ENCODE measurements at regions not wholly inside any gene's neighbourhood (a gene's known extent, or its start where the extent isn't known, plus 50 kb on each side); places are given as distances from the start of the nearest gene placed in this dataset.
"Not testable (repeated sequence)": the region's sequence is repeated elsewhere in the genome, so short reads cannot be mapped to it uniquely, and the experiment has no call there.

DNA sequence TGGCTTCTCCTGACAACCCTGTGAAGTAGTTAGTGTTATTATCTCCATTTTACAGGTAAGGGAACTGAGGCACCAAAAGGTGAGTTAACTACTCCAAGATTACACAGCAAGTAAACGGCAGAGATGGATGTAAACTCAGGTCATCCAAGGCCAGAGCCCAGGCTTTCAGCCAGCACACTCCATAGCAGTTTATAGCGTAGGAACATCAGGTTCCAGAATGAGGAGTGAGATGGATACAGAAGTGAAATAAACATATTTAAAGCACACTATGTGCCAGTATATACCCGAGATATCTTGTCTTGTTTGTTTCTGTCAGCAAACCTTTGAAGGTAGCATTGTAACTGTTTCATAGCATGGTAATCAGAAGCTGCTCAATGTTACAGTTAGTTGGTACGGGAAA is 279.0 kb downstream of the OXSM start:
- DNase-seq: no peak

DNA sequence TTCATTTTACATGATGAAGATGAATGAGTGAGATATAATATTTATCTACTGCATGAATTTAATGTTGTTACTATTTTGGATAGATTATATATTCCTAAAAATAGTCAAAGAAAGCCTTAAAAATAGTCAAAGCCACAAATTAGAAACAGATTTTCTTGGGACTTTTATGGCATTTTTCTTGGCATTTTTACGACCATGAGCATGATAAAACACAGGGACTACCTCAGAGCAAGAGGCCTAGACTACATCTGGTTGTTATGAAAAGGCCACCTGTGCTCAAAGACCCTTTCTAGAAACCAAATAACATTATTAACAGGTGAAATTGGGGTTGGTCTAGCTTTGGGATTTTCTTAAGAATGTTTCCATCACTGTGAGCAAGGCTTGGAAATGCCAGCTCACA is 281.0 kb downstream of the OXSM start:
- no peak for DNase-seq

DNA sequence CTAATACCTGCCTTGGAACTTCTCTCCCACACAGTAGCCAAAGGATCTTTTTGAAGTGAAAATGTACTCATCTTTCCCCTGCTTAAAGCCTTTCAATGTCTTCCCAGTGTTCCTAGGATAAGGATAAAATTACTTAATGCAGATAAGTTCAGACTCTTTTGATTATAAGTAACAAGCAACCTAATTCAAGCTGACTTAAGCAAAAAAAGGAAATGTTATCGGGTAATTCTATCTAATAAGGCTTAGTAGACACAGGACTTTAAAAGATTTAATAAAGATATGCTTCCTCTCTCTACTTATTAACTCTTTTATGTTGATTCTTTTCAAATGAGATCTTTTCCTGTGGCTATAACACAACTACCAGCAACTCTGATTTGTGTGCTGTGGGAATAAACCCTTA is 284.2 kb downstream of the OXSM start:
- no peak for DNase-seq

DNA sequence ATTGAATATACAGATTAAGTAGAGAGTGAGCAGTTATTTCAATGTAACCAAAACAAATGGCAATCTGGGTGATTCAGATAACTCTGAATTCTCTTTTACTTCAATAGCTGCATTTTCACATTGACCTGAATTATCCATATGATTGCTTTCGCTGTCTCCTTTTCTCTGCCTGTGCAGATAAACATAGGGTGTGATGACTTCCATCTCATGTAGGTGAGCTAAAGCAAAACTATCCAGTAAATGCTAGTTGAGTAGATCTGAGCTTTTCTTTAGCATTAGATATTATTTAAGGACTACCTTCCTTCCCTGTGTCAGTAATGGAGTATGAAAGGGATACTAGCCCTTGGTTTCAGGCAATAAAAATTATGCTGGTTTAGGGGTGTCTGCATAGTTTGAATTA is 288.6 kb downstream of the OXSM start:
- DNase-seq: no peak

DNA sequence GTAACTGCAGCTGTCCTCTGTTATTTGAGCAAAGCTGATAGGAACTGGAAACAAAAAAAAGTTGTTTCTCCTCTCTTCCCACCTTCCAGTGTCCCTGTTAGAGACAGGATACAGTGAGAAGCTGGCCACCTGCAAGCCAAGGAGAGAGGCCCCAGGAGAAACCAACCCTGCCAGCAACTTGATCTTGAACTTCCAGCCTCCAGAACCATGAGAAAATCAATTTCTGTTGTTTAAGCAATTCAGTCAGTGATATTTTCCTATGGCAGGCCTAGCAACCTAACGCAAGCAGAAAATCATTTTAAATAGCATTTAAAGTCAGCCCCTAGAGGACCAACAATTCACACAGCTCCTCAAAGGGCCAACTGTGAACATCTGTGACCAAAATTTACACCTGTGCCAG is 291.3 kb downstream of the OXSM start:
- peak in 2 of 3 donors; percentile 70 to 84 for DNase-seq

DNA sequence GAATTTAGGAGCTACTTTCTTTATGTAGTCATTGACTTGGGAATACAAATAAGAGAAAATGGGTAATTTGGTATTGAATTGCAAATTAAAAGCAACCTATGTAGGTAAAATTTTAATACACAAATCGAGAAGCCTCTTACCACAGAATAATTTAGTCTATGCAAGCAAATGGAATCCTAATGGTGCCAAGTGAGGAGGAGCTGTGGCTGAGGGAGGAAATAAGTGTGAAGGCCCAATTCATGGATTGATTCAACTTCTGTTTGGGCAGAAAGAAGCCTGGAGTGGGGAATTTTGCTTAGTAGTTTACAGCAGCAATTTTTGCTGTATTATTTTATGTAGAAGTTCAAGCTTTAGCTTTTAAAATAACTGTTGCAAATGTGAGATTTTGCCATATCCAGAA is 291.9 kb downstream of the OXSM start:
- peak in 1 of 3 donors; percentile 48 for DNase-seq

DNA sequence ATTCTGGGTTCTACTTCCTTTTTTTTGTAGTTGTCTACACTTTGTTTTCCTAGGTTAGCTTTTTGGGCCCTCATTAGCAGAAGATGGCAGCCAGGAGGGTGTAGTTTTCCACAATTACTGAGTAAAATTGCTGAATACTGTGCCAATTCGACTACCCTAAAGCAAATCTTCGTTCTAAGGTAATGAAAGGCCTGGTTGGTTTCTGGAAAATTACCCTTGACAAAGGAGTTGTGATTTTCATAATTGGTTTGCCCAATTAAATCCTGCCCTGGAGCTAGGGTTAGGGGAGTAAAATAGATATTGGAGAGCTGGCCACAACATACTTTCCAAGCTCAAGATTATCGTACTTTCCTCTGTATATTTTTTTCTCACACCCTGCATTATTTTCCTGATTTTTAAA is 293.0 kb downstream of the OXSM start:
- no peak for DNase-seq

DNA sequence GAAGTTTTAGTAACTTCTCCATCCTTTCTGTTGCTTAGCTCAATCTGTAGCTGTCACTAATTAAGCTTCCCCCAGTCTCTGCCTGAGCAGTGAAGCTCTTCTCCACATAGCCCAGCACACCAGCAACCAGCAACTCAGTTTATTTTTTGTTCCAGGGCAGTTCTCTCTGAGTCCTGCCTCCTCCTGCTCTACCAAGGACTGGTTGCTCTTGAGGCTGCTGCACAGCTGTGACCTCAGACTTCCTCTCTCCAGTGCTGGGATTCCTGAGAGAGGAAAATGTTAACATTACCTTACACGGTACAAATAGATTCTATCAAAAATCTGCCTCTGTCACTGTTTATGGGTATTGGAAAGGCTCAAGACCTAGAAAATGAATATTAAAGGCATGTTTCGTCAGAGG is 294.7 kb downstream of the OXSM start:
- DNase-seq: peak in 1 of 3 donors; percentile 44

DNA sequence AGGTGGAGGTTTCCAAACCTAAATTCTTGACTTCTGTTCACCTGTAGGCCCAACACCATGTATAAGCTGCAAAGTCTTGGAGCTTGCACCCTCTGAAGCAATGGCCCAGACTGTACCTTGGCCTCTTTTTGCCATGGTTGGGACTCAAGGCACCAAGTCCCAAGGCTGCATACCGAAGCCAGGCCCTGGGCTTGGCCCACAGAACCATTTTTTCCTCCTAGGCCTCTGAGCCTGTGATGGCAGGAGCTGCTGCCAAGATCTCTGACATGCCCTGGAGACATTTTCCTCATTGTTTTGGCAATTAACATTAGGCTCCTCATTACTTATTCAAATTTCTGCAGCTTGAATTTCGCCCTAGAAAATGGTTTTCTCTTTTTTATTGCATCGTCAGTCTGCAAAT is 297.9 kb downstream of the OXSM start:
- DNase-seq: no peak

DNA sequence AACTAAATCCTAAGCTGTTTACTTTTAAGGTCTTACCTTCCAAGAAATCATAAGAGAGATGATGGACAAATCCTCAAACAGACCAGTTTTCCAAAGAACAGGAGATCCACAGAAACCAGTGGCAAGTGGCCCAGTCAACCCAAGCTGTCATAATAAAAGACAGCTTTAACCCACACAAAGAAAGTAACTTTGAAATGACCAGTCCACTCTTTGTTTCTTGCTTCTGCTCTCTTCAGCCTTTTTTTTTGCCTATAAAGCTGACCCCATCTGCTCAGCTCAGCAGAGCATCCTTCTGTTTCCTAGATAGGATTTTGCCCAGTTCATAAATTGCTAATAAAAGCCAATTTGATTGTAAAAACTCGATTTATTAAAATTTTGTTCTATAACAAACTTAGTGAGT is 299.4 kb downstream of the OXSM start:
- no peak for DNase-seq

DNA sequence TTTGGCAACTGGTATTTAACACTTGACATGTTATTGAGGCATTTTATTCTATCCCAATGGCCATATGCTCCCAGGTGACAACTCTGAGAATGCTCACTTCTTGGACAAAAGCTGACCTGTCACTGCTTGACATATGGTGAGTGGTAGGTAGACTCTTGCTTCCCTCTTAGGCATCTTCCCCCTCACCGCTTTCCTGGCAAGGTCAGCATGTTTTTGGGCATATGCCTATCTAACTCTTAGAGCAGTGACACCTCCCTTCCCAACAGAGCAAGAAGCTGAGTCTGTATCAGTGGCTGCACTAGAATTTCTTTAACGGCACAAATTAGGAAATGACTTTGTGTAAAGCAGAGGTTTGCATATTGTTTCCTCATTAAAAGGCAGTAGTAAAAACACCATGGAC is 300.7 kb downstream of the OXSM start:
- DNase-seq: no peak

DNA sequence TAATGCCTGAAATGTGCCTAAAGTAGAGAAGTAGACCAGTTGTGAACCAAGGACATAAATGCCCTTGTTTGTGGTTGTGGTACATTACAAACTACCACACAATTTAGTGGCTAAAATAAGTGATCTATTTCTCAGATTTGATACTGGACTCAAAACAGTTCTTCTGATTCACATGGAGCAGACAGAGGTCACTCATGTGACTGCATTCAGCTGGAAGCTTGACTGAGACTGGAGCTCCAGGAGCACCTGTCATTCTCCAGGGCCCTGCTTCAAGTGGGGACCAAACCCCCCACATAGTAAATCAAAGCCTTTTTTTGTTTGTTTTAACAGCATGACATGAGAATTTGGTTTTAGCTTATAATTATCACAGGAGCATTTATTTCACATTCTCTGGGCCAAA is 301.2 kb downstream of the OXSM start:
- DNase-seq: no peak

DNA sequence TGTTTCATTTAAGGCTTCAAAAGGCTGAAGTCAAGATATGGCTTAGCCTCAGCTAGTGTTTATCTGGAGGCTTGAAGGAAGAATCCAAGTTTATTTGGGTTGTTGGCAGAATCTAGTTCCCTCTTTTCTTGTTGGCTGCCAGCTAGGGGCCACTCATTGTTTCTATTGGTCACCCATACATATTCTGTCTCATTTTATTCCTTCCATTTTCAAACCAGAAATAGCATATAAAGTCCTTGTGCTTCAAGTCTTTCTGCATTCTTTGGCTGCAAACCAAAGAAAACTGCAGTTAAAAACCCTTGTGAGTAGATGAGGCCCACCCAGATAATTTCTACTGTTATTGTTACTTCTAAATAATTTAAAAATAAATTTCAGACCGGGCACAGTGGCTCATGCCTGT is 301.7 kb downstream of the OXSM start:
- DNase-seq: peak in 1 of 3 donors; percentile 36

DNA sequence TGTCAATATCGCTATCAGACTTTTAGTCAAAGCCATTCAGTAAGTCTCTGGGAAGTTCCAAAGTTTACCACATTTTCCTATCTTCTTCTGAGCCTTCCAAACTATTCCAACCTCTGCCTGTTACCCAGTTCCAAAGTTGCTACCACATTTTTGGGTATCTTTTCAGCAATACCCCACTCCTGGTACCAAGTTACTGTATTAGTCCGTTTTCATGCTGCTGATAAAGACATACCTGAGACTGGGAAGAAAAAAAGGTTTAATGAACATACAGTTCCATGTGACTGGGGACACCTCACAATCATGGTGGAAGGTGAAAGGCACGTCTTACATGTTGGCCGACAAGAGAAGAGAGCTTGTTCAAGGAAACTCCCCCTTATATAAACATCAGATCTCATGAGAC is 307.2 kb downstream of the OXSM start:
- not testable (repeated sequence) for DNase-seq

DNA sequence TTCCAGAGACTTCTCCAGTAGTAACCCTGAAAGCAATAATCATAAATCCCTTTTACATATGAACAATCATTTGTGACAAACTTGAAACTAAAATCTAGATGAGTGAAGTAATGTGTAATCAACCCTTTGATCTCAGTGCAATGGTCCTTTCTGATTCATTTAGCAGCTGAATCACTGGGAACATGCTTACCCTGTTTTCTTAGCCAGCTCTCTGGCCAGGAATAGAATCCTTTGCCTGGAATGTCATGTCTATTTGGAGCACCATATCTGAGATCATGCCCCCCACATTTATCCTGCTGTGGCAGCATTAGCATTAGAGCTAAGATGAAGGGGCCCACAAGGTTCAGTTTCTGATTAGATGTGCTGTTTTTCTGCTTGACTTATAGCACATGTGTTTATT is 309.8 kb downstream of the OXSM start:
- DNase-seq: peak in 2 of 3 donors; percentile 37 to 41

DNA sequence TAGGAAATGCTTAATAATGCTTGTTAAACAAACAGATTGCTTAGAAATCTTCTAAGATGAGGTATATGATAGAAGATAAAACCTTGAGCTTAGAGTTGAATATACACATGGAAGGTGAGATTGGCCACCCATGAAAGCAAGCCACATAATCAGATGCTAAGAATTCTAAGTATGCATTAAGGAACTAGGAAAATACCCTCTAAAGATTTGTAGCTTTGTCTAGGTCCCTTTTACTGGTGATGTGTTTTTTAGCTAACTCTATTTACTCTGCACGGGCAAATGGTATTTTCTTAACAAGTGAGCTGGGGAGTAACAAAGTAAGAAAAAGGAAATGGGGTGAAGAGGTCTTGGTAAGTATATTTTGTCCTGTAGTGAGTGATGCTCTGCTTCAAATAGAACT is 310.3 kb downstream of the OXSM start:
- DNase-seq: no peak

DNA sequence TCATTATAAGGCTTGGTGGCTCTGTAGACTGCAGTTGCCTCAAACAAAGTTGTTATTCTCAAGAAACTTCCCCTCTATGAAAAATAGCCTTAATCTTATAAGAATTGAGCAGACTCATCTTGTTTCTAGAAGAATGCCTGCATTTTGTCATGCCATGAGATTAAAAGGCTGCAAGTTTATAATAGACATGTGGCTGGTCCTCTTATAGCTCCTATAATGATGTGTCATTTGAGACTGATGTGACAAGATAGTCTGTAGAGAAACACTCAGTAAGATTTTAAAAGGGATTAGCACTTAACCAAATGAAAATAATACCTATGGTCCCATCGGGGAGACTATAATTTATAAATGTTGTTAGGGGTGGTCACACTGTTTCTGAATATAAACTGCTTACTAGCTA is 312.5 kb downstream of the OXSM start:
- DNase-seq: no peak

DNA sequence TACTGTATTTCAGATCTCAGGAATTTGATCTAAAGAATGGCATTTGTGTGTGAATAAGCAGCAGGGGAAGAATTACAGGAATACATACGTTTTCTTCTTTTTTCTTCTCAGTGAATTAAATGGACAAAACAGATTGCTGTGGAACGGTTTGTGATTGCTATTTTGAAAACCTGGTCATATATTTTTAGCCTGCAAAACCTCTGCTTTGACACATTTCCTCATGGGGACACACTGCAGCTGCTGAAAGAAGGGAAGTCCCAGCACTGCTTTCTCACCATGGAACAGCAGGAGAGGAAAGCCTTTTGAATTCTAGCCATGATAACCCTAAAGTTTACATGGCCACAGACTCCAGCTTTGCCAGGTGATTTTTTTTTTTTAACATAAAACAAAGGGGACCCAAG is 315.0 kb downstream of the OXSM start:
- peak; percentile 64 to 92 (median 75) for DNase-seq

DNA sequence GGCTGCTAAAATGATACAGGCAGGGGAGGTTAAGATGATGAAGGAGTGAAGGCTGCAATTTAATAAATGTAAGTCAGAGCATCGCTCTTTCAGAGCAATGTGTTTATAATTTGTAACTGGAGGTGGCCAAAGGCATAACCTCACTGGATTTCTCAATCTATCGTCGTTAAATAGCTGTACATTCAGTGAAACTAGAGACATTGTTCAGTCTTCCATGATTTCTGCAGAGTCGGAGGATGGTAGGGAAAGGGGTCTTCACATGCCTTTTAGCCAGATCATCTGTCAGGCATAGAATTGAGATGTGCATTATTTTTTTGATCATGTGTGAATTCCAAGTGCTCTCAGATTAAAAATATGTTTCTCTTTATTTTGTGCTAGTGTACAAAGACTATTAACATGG is 315.4 kb downstream of the OXSM start:
- no peak for DNase-seq

DNA sequence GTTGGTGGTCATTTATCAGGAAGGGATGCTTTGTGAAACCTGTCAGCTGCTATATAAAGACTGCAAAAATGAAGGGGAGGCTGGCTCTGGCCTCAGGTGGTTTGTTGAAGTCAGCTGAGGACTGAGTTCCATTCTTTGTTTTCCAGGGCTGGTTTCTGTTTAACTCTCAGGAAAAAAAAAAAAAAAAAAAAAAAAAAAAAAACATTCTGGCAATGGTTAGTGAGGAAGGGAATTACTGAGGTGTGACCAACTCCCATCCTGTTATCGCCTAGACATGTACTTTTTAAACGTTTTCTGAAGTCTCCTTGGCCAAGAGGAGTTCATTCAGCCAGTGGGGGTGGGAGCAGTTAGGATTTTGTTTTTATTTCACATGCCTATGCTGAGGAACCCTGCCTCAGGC is 316.3 kb downstream of the OXSM start:
- peak in 2 of 3 donors; percentile 45 to 61 for DNase-seq

DNA sequence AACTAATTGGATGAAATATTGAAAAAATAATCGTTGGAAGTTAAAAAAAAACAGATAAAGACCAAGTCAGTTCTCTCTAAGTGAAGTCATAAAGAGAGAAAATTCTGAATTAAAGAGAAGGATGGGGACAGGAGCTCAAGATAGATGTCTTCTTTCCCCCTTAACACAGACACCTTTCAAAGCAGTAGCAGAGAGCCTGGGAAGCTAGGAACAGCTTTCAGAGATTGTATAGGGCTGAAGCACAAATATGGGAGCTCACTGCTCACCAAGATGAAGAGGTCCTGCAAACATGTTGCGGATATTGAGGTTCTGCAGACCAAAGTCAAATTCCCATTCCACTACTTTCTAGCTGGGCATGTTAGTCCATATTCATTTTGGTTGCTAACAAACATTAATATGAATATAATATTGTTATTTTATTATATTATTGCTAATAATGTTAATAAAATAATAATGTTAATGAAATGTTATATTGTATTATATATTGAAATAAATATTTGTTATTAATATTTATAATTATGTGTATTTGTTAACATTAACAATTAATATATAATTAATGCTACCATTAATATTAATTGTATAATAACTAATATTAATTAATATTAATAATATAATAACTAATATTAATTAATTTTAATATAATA is 319.1 kb downstream of the OXSM start:
- no peak for DNase-seq

DNA sequence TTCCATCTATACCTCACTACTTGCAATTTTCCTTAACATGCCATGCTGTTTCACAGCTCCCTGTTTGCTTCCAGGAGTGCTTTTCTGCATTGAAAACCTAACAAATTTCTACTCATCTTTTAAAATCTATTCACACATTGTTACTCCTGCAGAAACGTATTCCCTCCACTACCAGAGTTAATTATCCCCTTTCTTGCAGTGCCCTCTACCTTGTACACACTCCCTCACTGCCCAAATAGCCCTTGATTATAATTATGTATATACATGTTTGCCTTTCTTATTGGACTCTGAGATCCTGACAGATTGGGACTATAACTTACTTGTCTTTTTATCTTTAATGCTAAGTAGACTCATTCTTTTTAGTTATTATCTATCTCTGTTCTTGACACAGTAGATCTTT is 325.0 kb downstream of the OXSM start:
- DNase-seq: no peak

DNA sequence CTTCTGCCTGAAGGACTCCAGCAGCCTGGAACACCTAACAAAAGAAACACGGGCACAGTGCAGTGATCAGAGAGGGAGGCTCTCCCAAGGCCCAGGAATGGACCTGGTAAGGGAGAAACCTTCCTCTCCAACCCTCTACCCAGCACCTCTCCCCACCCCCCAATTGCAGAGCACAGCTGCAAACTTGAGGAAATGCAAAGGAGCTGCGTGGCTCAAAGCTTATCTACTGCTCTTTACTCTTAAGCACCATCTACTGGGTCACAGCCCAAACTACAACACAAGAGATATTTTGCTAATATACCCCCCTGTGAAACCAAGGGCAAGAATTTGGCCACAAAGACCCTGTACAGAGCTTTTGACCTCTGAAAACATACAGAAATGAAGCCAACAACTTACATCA is 328.3 kb downstream of the OXSM start:
- no peak for DNase-seq

DNA sequence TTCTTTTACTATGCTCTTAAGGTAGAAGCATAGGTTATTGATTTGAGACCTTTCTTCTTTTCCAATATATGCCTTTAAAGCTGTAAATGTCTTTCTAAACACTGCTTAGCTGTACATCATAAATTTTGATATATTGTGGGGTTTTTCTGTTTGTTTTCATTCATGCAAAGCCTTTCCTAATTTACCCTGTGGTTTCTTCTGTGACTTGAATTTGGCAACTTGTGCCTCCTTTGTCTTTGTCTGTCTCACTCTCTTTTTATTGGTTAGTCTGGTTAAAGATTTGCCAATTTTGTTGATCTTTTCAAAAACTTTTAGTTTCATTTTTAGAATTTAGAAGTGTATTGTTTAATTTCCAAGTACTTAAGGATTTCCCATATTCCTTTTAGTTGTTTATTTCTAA is 343.1 kb downstream of the OXSM start:
- no peak for DNase-seq

DNA sequence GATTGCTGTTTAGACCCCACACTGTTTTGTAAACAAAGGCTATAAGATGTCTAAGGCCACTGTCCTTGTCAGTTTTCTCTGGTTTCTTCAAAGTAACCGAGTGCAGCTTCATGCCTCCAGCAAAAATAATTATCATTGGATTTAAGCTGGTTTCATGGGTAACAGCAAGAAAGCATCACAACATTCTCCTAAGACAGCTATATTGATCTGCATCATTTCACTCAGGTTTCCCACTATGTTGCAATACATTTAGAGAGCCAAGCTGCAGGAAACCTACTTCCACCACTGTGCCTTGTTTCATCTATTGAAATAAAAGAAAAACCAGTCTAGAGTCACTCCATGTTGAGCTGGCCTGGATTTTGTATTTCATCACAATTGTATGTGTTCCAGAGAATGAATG is 351.4 kb downstream of the OXSM start:
- no peak for DNase-seq

All from muscle of back (tissue), 3 donors.